GM18517 (cell line): ENCODE measurements at regions not wholly inside any gene's neighbourhood (a gene's known extent, or its start where the extent isn't known, plus 50 kb on each side); places are given as distances from the start of the nearest gene placed in this dataset.
"Not testable (repeated sequence)": the region's sequence is repeated elsewhere in the genome, so short reads cannot be mapped to it uniquely, and the experiment has no call there.

Experiments
- ATAC-seq: cut with Tn5 transposase; IDR thresholded peaks from one replicate; pipeline ENCODE4 v1.9.1; 2021; ENCODE audit warnings: mild to moderate bottlenecking, moderate library complexity; ENCODE audit not compliant: unreplicated experiment

- no peak for ATAC-seq
Observed at GRCh38 chr4:79266136-79266535, 59.7 kb downstream of the NAA11 start.

- no peak for ATAC-seq
Observed at GRCh38 chr4:79259242-79259641, 66.6 kb downstream of the NAA11 start.

GRCh38 chr4:79258614-79259176 is 67.2 kb downstream of the NAA11 start:
- ATAC-seq = no peak

GRCh38 chr4:79257953-79258613 is 67.8 kb downstream of the NAA11 start:
- no peak for ATAC-seq

- no peak for ATAC-seq
Observed at GRCh38 chr4:79255793-79256192, 70.1 kb downstream of the NAA11 start.

- no peak for ATAC-seq
Observed at GRCh38 chr4:79253924-79254323, 71.9 kb downstream of the NAA11 start.

DNA sequence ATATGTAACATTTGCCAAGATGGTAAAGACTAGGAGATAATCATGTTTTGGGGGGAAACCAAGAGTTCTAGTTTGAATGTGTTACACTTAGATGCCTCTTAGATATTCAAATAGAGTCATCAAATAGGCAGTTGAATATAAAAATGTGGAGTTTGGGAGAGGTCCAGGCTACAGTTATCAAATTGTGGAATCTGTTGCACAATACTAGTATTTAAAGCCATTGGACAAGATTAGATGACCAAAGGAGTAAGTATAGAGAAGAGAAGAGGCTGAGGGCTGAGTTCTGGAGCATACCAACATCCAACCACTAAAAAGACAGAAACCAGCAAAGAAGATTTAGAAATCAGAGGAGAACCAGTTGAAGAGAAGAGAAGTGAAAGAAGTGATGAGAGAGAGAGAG is 72.7 kb downstream of the NAA11 start:
- ATAC-seq = no peak

DNA sequence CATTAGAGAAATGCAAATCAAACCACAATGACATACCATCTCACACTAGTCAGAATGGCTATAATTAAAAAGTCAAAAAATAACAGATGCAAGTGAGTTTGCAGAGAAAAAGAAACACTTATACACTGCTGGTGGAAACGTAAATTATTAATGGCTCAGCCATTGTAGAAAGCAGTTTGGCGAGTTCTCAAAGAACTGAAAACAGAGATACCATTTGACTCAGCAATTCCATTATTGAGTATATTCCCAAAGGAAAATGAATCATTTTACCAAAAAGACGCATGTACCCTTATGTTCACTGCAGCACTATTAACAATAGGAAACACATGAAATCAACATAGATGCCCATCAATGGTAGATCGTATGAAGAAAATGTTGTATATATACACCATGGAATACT is 75.0 kb downstream of the NAA11 start:
- no peak for ATAC-seq

- ATAC-seq = no peak
Observed at GRCh38 chr4:79249881-79250503, 75.9 kb downstream of the NAA11 start.

GRCh38 chr4:79248610-79249009 is 77.3 kb downstream of the NAA11 start:
- no peak for ATAC-seq

GRCh38 chr4:79247695-79248394 is 78.0 kb downstream of the NAA11 start:
- no peak for ATAC-seq

GRCh38 chr4:79245200-79245940 is 80.5 kb downstream of the NAA11 start:
- ATAC-seq = not testable (repeated sequence)

GRCh38 chr4:79241846-79242245 is 84.0 kb downstream of the NAA11 start:
- ATAC-seq = no peak

- ATAC-seq = no peak
Observed at GRCh38 chr4:79237851-79238250, 88.0 kb downstream of the NAA11 start.

DNA sequence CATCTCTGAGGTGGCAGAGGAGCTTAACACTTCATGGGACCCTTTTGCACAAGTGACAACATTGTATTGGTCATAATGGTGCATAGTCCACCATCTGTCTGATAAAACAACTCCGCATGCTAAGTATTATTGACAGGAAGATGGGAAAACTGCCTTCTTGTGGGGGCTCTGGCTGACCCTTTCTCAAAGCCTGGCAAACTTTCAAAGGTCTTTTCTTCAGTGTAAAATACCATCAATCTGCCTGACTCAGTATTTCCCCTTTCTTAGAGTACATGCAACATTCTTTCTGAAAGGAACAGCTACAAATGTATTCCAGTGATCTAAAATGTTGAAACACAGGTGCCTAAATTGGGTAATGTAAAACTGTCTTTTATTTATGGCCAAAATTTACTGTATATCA is 89.1 kb downstream of the NAA11 start:
- no peak for ATAC-seq

DNA sequence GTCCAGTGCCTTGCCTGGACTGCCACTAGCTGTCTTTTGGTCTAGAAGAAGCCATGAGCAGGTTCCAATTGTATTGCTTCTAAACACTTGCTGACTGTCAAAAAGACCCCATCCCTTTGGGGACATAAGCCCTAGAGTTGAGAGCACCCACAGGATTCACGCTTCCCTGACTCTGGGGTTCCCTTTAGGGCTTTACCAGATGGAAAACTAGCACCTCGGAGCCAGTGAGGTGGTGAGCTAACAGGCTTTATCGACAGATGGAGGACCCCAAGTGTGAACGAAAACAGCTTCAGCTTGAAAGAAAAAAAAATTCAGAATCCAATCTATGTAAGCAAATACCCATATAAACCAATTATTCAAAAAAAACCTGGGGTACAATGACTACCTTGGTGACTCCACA is 90.8 kb downstream of the NAA11 start:
- no peak for ATAC-seq

- no peak for ATAC-seq
Observed at GRCh38 chr4:79233820-79234219, 92.0 kb downstream of the NAA11 start.

DNA sequence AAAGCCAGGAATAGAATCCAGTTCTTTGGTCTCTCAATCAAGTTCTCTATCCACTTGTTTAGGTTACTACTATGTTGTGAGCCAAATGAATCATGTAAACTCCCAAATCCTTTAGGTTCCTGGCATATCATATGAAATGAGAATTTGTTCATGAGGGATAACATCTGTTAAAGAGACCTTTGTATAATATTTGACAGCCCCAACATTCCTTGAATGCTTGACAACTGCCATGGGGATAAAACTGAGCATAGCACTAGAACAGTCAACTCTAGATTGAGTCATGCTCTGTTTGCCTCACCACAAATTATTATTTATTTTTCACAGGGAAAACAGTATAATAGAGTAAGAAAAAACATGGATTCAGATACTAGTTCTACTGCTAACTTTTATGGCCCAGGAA is 93.3 kb downstream of the NAA11 start:
- ATAC-seq = no peak

- ATAC-seq = no peak
Observed at GRCh38 chr4:79227860-79228259, 98.0 kb downstream of the NAA11 start.

DNA sequence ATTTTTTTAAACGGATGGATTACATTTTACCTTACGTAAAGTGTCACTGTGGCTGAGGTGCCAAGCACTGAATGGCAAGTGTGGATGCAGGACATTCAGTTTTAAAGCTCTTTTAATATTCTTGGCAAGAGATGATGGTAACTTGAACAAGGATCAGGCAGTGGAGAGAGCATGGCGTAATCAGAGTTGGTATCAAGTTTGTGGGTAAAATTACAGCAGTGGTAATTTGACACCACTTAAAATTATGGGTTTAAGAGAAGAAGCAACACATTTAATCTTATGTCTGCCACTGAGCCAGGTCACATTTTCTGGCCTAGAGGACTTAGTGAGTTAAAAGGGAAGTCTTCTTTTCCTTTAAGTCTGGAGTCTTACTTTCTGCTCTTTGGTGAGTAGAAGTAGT is 100.5 kb downstream of the NAA11 start:
- no peak for ATAC-seq

DNA sequence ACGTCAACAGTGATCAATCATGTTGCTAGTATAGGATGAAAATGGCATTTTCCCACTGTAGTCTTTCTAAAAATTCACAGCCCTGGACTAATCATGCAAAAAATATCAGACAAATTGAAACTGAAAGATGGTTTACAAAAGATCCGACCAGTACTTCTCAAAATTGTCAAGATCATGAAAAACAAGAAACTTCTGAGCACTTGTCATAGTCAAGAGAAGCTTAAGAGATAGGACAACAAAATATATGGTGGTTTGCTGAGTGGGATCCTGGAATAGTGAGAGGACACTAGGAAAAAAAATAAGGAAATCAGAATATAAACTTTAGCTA is 101.1 kb downstream of the NAA11 start:
- ATAC-seq = no peak
